Urinary bladder (tissue), 3 donors: ENCODE measurements at regions not wholly inside any gene's neighbourhood (a gene's known extent, or its start where the extent isn't known, plus 50 kb on each side); places are given as distances from the start of the nearest gene placed in this dataset.

ENCODE experiments used
- DNase-seq: peaks from one replicate; pipeline ENCODE4 v3.0.0-alpha.2; 2015; ENCODE audit errors: extremely low spot score
- H3K27ac ChIP-seq: one replicate; pipeline ENCODE4 v1.5.1; 2013; ENCODE audit warnings: low read depth, mild to moderate bottlenecking, moderate library complexity
- H3K36me3 ChIP-seq: one replicate; pipeline ENCODE4 v1.6.1; 2013; ENCODE audit warnings: mild to moderate bottlenecking, moderate library complexity; ENCODE audit not compliant: insufficient read depth
- H3K4me1 ChIP-seq: one replicate; pipeline ENCODE4 v1.6.1; 2013; ENCODE audit warnings: mild to moderate bottlenecking, moderate library complexity; ENCODE audit not compliant: insufficient read depth
- H3K4me3 ChIP-seq: one replicate; pipeline ENCODE4 v1.5.1; 2013; ENCODE audit warnings: low read depth, low read length
- WGBS: extraction: QIAGEN DNeasy Blood & Tissue Kit; methylation state at CpG from one replicate; pipeline ENCODE4 v1.1.7; 2013; 5-methylcytosine and 5-hydroxymethylcytosine counted together
- donor health status: healthy with polysubstance abuse.
- donor health status: healthy.

- WGBS, result 71% methylated on average over 8 of the region's 8 CpGs
- Histone ChIP-seq H3K36me3 (no peaks in the 10 kb centered on the region), H3K4me3 (no peak overlapping the region), H3K27ac (no peak overlapping the region), H3K4me1 (no peaks in the 10 kb centered on the region)
- DNase-seq, result no peak
Observed at GRCh38 chr1:25046194-25046532, 116.1 kb upstream of the RUNX3 start.

GRCh38 chr1:25045480-25046193 lies 115.6 kb upstream of the RUNX3 start:
- no peaks in the 10 kb centered on the region for H3K4me1 ChIP-seq
- H3K36me3 ChIP-seq, result no peaks in the 10 kb centered on the region
- DNase-seq, result no peak
- H3K27ac ChIP-seq, result no peak overlapping the region
- 79% methylated on average over 10 of the region's 10 CpGs for WGBS
- H3K4me3 ChIP-seq, result no peak overlapping the region

- no peak overlapping the region for H3K4me3 ChIP-seq
- no peak overlapping the region for H3K27ac ChIP-seq
- no peak for DNase-seq
- no peaks in the 10 kb centered on the region for H3K36me3 ChIP-seq
- 80% methylated on average over 8 of the region's 8 CpGs for WGBS
- H3K4me1 ChIP-seq, result no peaks in the 10 kb centered on the region
Observed at GRCh38 chr1:25043228-25043580, 113.1 kb upstream of the RUNX3 start.

- WGBS, result 58% methylated on average over 13 of the region's 13 CpGs
- H3K27ac ChIP-seq, result no peak overlapping the region
- DNase-seq, result no peak
- H3K4me1 ChIP-seq, result no peaks in the 10 kb centered on the region
- no peak overlapping the region for H3K4me3 ChIP-seq
- no peaks in the 10 kb centered on the region for H3K36me3 ChIP-seq
Observed at GRCh38 chr1:25042331-25043227, 112.5 kb upstream of the RUNX3 start.

GRCh38 chr1:25041916-25042315 lies 111.8 kb upstream of the RUNX3 start:
- no peak for DNase-seq
- H3K27ac ChIP-seq, result no peak overlapping the region
- no peak overlapping the region for H3K4me3 ChIP-seq
- no peaks in the 10 kb centered on the region for H3K36me3 ChIP-seq
- no peaks in the 10 kb centered on the region for H3K4me1 ChIP-seq
- 77% methylated on average over 4 of the region's 4 CpGs for WGBS

- Histone ChIP-seq H3K27ac (no peak overlapping the region), H3K36me3 (no peaks in the 10 kb centered on the region), H3K4me3 (no peak overlapping the region), H3K4me1 (no peaks in the 10 kb centered on the region)
- no peak for DNase-seq
- 85% methylated on average over 11 of the region's 11 CpGs for WGBS
Observed at GRCh38 chr1:25040122-25040685, 110.1 kb upstream of the RUNX3 start.

GRCh38 chr1:25039229-25039628 lies 109.2 kb upstream of the RUNX3 start:
- no peaks in the 10 kb centered on the region for H3K36me3 ChIP-seq
- H3K4me1 ChIP-seq, result no peaks in the 10 kb centered on the region
- no peak overlapping the region for H3K4me3 ChIP-seq
- DNase-seq, result no peak
- H3K27ac ChIP-seq, result no peak overlapping the region
- 70% methylated on average over 8 of the region's 8 CpGs for WGBS

GRCh38 chr1:25038699-25039098 lies 108.6 kb upstream of the RUNX3 start:
- H3K4me1 ChIP-seq, result no peaks in the 10 kb centered on the region
- H3K4me3 ChIP-seq, result no peak overlapping the region
- H3K36me3 ChIP-seq, result no peaks in the 10 kb centered on the region
- 56% methylated on average over 4 of the region's 4 CpGs for WGBS
- no peak for DNase-seq
- no peak overlapping the region for H3K27ac ChIP-seq

GRCh38 chr1:25037174-25038074 lies 107.3 kb upstream of the RUNX3 start:
- Histone ChIP-seq H3K4me1 (no peaks in the 10 kb centered on the region), H3K4me3 (no peak overlapping the region), H3K36me3 (no peaks in the 10 kb centered on the region), H3K27ac (no peak overlapping the region)
- no peak for DNase-seq
- WGBS, result 62% methylated on average over 11 of the region's 11 CpGs

- DNase-seq, result no peak
- no peaks in the 10 kb centered on the region for H3K36me3 ChIP-seq
- no peak overlapping the region for H3K4me3 ChIP-seq
- no peaks in the 10 kb centered on the region for H3K4me1 ChIP-seq
- no peak overlapping the region for H3K27ac ChIP-seq
- WGBS, result 95% methylated on average over 3 of the region's 3 CpGs
Observed at GRCh38 chr1:25036117-25036546, 106.1 kb upstream of the RUNX3 start.

GRCh38 chr1:25035523-25036116 lies 105.5 kb upstream of the RUNX3 start:
- Histone ChIP-seq H3K4me1 (no peaks in the 10 kb centered on the region), H3K36me3 (no peaks in the 10 kb centered on the region), H3K4me3 (no peak overlapping the region), H3K27ac (no peak overlapping the region)
- DNase-seq, result no peak
- 100% methylated on average over 1 of the region's 1 CpG for WGBS

- DNase-seq, result no peak
- no peak overlapping the region for H3K4me3 ChIP-seq
- 85% methylated on average over 14 of the region's 14 CpGs for WGBS
Observed at GRCh38 chr1:25034736-25035522, 104.9 kb upstream of the RUNX3 start.

More at GRCh38 chr1:25034736-25035522, 104.9 kb upstream of the RUNX3 start:
- no peaks in the 10 kb centered on the region for H3K36me3 ChIP-seq
- H3K27ac ChIP-seq, result no peak overlapping the region
- no peaks in the 10 kb centered on the region for H3K4me1 ChIP-seq
